Left hindlimb (tissue), 1 donor: ENCODE measurements at regions not wholly inside any gene's neighbourhood (a gene's known extent, or its start where the extent isn't known, plus 50 kb on each side); places are given as distances from the start of the nearest gene placed in this dataset.
A peak's percentile ranks its signal among the peaks of the same experiment; 100 is the strongest.
"Not testable (repeated sequence)": the region's sequence is repeated elsewhere in the genome, so short reads cannot be mapped to it uniquely, and the experiment has no call there.

Experiments used
- DNase-seq: peaks from one replicate; pipeline ENCODE4 v3.0.0-alpha.2; 2018

DNA sequence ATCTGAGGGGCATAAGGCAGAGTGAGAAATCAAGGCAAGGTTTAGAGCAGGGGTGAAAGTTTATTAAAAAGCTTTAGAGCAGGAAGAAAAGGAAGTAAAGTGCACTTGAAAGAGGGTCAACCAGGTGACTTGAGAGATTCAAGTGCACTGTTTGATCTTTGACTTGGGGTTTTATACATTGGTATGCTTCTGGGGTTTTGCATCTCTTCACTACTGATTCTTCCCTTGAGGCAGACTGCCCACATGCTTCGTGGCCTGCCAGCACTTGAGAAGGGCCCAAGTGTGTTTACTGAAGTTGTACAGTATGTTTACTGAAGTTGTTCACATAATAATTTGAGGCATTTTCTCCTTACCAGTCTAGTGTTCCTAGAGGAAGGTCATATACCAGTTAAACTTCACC, 367.0 kb upstream of the UBE2E2 start:
- DNase-seq: no peak

DNA sequence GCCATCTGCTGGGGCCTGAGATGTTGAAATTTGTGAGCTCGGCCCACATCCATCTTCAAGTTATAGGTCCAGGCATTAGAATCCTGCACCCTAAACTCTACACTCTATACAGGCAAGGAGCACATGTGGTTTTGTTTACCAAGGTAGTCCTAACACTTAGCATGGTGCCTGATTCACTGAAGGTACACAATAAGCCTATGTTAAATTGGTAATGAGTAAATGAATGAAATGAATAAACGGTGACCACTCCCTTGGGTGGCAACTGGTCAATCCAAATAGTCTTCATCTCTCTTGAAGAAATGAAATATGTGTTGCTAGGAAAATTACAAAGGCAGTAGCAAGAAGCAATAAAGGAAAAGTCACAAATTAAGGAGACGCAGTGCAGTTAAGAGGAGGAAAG, 359.3 kb upstream of the UBE2E2 start:
- no peak for DNase-seq

DNA sequence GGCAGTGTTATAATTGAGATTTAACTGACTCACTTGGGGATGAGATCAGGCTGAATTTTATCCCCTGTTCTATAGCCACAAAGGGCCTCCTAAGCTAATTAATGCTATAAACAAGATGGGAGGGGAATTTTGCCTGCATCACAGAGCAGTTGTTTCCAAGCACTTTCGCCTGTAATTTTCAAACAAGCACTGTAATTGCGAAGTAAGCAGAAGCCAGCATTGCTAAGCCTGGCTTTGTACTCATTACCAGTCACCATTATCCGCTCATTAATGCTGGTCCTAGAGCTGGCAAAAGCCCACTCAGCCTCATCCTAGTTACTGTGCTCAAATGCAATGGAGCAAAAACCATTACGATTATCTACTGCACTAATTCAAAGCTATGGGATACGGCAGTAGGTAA, 356.6 kb upstream of the UBE2E2 start:
- no peak for DNase-seq

DNA sequence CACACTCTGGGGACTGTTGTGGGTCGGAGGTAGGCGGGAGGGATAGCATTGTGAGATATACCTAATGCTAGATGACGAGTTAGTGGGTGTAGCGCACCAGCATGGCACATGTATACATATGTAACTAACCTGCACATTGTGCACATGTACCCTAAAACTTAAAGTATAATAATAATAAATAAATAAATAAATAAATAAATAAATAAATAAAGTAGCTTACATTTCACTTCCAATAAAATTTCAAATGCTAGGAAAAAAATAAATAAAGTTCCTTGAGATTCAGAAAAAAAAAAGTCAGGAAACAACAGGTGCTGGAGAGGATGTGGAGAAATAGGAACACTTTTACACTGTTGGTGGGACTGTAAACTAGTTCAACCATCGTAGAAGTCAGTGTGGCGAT, 353.5 kb upstream of the UBE2E2 start:
- DNase-seq: not testable (repeated sequence)

DNA sequence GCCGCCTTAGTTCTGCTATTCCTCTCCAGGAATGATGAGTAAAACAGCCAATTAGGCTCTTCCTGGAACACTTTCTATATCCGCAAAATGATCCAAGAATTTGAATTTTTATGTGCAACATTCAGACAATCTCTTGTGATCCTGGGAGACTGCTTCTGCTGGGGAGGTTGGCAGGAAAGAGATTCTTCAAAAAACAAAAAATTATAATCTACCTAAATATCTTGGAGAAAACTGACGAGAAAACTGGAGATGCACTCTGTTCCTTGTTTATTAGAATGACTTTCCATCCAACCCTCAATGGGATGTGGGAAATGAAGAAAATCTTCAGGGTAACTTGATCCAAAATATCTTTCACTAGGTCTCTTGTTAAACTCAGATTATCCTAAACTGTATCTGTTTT, 346.3 kb upstream of the UBE2E2 start:
- no peak for DNase-seq

DNA sequence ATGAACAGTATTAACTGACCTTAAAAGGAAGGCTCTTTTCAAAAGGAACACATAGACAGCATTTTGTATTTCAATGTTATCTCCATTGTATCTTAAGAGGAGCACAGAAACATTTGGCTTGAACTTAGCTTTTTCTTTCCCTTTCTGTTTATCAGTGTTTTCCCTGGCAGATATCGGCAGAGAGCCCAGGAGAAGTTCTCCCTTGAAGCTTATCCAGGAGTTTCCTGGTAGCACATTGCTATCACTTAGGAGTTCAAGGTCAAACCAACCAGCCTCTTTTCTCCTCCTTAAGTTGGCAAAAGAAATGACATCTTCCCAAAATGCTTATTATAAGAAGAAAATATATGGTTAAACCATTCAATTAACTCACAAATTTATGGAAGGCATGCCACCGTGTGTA, 344.6 kb upstream of the UBE2E2 start:
- no peak for DNase-seq

DNA sequence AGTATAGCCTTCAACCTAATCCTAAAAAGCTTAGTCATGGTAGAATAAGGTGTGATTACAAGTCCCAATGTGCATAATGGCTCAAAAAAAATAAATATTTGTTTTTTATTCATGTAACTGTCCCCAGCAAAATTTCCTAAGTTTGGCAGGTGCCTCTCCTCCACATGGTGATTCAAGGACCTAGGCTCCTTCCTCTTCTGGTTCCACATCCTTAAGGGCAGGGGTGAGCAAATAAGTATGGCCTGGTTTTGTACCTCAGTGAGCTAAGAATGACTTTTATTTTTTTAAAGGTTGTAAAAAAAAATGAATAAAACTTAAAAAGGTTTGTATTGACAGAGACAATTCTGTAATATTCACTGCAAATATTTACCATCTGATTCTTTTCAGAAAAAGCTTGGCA, 343.5 kb upstream of the UBE2E2 start:
- DNase-seq: no peak

DNA sequence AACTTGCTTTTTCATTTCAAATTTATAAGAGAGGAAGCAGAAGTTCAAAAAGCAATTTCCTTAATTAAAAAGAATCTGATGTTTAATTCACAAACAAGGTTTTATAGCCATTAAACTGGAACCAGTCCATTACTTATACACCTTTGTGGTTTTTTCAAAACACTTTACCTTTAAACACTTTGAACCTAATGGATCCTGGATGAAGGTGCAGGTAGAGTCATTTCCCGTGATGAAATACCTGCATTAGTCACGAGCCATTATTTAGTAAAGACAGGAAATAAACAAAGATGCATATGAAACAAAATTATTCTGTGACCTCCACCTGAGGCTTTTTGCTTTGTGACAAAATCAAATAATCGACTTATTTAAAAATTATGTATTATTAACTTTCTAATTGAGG, 341.7 kb upstream of the UBE2E2 start:
- DNase-seq: no peak

DNA sequence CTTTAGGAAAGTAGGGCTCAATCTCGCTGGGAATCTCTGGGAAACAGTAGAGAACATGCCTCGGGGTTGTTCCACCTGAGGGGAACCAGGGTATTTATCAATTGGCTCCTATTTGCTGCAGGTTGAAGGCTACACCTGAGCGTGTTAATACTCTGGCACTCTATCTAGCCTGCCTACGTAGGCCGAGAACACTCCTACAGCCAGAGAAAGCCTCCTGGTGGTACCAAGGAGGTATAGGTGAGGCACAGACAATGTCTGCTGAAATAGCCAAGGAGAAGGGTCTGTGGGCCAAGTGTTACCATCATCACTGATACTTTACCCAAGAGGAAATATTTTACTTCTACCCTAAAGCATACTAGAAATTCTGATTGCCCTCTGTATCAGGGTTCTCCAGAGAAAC, 341.0 kb upstream of the UBE2E2 start:
- no peak for DNase-seq

DNA sequence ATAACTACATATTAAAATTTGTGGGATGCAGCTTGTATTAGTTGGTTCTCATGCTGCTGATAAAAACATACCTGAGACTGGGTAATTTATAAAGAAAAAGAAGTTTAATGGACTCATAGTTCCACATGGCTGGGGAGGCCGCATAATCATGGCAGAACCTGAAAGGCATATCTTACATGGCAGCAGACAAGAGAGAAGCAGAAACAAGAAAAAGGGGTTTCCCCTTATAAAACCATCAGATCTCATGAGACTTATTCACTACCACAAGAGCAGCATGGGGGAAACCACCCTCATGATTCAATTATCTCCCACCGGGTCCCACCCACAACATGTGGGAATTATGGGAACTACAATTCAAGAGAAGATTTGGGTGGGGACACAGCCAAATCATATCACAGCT, 320.3 kb upstream of the UBE2E2 start:
- DNase-seq: not testable (repeated sequence)

DNA sequence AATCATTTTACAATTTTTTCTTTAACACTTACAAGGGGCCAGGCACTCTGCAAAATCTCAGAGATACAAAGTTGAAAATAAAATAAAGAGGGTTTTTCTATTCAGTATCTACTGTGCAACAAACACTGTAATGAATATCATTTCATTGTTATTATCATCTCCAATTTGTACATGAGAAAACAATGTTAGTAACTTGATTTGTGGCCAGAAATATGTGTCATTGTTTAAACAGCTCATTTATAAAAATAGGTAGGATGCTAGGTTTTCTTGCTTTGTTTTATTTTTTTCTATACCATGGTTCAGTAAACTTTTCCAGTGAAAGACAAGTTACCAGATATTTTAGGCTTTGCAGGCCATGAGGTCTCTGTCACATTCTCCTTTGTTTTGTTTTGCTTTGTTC, 318.1 kb upstream of the UBE2E2 start:
- no peak for DNase-seq

DNA sequence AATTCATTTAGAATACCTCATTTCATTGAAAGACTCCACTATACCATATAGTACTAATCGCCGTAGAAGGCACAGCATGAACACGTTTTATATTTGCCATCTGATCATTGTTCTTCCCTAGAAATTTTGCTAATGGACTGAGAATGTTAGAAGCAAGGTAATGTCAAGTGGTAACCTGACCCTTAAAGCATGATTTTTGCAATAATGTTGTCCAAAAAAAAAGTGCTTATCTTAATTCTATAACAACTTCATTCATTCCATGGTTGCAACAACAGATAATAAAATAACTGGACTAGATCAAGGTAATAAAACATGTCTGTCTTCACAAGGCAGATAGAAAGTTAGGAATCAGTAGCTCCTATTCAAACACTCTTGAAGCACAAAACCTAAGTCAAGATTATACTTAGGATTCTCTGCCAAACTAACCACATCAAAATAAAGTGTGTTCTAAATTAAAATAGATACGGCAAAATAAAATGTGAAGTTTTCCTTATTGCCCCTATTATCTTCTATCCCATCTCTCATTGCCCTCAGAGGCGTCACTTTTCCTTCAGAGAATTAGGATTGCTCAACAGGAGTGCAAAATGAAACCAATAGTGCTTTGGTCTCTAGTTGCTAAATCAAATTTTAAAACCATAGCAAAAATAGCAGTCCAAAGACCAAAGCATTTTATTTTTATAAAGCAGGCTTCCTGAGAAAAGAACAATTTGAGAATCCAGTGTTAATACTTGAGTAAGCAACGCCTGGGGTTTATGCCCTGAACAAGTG, 317.4 kb upstream of the UBE2E2 start:
- no peak for DNase-seq

DNA sequence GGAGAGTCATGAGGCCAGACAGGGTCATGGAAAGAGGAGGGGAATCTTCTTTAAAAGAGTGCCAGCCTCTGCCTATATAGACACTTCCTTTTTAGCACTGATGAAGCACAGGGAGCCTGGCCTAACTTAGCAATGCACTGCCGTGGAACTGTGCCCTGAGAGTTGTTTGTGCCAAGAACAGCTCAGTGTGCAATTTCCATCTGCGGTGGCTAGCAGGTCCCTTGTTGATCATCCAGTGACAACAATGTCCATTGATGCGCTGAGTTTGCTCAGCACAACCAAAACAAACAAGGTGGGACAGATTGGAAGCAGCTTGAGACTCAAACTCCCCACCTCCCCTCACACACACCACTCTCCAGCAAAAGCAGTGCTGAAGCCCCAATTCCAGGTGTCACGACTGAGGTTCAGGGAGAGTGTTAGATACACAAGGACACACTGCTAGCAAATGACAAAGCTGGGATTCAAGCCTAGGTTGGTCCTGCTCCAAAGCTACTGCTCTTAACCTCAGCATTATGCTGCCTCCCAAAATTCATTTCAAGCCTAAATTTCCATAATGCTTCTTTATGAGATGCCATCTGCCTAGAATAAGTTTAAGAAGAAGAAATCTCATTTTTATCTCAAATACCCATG, 316.6 kb upstream of the UBE2E2 start:
- DNase-seq: no peak

DNA sequence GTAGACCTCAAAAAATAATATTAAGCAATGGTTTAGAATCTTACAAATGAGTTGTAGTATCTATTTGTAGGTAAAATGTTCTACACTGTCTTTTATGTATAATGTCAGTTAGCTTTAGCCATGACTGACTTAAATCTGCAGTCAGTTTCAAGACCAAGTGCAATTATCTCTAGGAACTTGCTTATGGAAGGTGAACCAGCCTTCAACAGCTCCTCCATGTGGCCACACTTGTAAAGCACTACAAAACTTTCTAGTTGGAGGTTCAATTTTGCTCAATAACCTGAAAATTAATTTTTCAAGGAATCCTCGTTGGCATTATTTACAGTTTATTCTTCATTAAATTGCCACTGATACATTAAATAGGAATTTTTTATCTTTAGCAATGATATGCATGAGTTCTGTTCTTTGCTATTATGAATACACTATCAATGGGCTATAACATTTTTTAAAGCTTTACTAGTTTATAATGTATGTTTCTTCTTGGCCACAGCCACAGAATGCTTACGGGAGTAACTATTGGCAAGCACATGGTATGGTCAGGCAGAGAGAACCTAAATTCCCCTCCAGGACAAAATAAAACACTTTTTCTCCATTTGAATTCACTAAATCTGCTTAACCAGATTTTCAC, 315.3 kb upstream of the UBE2E2 start:
- no peak for DNase-seq

DNA sequence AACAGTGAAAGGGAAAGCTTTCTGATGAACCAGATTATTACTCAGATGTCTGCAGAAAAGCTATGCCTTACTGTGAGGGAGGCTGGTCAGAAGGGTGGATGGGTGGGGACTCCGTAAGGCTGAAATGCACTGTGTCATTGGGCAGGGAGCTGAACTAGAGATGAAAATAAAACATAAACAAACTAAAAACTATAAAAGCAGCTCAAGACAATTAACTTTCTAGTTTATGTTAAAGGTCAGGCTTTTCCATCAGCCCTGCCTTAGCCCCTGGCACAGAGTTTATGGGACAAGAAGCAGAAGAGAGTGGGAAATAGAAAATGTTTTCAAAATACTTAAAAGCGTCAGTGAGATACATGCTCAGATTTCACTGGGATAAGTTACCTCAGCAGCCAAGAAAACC, 310.0 kb upstream of the UBE2E2 start:
- DNase-seq: no peak

DNA sequence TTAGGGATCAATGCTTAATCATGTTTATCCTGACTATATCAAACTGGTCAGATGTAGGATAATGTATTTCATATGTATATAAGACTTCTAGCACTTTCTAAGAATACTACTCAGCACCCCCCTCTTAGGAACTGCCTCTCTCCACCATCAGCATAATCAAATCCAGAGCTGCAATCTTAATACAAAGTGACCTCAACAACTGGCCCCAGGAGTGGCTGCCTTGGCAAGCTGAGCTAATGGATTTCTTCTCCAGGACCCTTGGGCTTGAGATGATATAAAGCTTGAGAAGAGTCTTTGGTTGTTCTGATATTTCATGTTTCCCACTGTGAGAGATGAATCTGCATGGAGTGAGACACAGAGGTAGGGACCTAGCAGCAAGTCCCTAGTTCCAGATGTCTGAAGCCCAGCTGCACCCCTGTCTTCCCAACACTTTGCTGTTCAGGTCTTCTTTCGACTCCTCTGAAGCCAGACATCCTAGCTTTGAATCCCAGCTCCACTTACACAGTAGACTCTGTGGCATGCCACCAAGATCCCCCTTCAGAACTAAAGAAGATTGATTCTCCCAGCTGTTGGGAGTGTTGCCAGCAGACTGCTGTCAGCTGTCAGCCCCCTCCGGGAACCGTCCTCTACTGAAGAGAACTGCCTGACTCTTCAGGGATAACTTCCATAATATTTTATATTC, 309.3 kb upstream of the UBE2E2 start:
- peak; percentile 80 for DNase-seq

DNA sequence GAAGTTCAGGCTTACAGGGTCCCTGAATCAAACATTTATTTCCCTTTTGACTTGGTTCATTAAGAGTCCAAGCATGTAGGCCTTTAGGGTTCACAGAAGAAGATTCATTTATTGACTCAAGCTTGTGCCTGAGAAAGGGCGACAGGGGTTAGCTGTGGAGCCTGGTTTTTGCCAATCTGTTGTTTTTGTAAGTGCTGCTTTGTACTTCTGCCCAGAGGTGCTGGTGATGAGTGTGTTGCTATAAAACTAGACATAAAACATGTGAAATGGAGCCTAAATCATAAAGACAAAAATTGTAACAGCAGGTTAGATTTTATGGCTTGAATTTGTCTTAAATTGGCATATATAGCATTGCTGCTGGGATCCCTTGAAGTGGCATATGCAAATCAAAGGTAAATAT, 308.3 kb upstream of the UBE2E2 start:
- DNase-seq: no peak

DNA sequence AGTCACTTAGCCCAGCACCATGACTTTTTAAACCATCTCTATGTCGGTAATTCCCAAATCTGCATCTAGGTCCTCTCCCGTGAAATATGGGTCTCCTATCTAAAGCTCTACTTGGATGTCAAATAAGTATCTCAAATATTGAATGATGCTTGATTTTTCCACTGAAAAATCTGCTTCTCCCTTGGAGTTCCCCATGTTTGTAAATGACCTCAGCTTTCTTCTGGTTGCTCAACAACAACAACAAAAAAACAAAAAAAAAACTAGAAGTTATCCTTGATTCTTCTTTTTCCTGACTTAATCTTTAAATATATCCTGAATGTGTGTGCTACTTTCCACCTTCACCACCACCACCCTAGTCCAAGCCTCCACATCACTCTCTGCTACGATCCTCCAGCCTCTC, 307.5 kb upstream of the UBE2E2 start:
- no peak for DNase-seq

DNA sequence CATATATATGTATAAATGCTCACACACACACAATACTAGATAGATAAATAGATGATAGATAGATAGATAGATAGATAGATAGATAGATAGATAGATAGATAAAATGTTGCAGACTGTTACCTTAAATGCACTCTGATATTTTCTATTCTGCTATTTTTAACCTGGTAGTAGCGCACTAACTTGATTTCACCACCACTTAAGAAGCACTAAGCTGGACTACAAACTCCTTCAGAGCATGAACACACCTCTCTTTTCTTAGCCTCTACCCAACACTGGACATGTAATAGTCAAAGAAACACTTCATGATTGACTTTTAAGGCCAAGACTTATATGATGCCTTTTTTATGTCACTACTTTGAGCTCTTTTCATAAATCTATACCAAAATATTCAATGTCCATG, 304.6 kb upstream of the UBE2E2 start:
- no peak for DNase-seq

DNA sequence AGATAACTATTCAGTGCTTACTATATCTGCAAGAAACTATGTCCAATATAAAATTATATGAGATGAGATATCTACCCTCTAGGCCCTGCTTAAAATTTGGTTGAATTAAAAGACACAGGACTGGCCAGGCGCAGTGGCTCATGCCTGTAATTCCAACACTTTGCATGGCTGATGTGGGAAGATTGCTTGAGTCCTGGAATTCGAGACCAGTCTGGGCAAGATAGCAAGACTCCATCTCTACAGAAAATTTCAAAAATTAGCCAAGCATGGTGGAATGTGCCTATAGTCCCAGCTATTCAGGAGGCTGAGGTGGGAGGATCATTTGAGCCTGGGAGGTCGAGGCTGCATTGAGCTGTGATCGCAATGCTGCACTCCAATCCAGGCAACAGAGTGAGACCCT, 303.7 kb upstream of the UBE2E2 start:
- DNase-seq: no peak

DNA sequence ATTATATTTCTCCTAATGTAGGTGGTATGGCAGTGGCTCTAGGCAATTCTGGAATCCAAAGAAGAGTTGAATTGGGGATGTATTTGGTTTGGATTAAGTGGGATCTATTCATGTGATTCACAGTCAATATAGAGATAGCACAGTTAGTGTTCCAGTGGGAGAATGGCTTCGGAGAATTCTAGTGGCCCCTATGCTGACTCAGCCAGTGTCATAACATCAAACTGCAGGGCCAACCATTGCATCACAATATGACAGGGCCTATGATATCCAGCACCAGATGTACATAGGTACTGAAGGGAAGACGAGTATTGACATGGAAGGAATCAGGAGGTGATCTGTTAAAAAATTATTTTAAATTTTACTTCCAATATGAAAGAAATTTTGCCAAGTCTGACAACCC, 302.8 kb upstream of the UBE2E2 start:
- DNase-seq: no peak

DNA sequence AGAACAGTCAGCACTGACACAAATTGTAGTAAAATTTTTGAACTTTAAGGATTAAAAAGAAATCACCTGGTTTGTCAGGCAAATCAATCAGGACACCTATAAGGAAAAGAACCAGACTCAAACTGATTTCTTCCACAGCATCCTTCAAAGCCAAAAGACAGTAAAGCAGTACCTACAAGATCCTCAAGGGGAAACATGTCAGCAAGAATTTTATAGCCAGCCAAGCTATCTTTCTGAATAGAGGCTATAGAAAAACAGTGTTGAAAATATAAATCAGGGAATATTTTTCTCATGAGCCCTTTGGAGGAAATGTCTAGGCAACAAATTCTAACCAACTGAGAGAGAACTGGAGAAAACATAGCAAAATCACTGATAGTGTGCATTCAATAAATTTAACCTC, 301.4 kb upstream of the UBE2E2 start:
- no peak for DNase-seq

DNA sequence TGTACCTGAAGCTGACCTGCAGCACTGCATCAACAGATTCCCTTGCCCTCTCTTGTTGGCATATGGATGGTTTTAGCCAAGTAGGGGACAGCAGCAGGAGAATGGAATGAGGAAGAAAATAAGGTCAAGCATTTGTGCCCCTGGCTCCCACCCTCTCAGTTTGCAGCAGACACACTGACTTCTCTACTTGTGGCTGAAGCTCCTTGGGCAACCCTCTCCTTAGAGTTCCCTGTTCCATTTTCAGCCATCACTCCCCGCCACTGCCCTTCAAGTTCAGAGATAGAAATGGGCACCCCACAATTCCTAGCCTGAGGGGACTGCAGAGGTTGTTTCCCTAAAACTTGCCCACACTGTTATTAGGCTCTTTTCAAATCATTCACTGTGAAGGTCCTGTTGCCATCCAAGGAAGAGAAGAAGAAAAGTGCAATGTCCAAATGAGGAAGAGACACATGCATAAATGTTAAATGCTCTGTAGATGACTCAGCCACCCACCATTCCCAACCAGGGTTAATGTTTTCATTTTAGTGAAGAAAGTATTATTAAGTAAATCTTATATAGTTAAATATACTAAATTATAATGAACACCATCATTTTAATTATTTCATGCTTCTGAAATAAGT, 295.9 kb upstream of the UBE2E2 start:
- no peak for DNase-seq
